HCT116 (cell line): ENCODE measurements at regions not wholly inside any gene's neighbourhood (a gene's known extent, or its start where the extent isn't known, plus 50 kb on each side); places are given as distances from the start of the nearest gene placed in this dataset.

ENCODE experiments used
- ATAC-seq: fragments of 200-7000 bp; cut with Tn5 transposase; 2 replicates; pipeline ENCODE4 v1.9.1; 2020; ENCODE audit warnings: mild to moderate bottlenecking, moderate library complexity
- BruUV-seq: library from RNA; stranded (reverse); fragments of 400-500 nt; replicated peaks from 2 replicates; lab custom pipeline; 2021; lab: Mats Ljungman, UMichigan
- CTCF ChIA-PET: fragments of 300-600 bp; sonication (Branson Sonifier 250); formaldehyde crosslinking; loops from one replicate; lab custom pipeline; 2021; ENCODE audit warnings: antibody characterized with exemption; lab: Charles Lee
- POLR2A ChIA-PET: fragments of 300-600, 350-600 bp; sonication (Branson Sonifier 250); formaldehyde crosslinking; loops from one replicate; lab custom pipeline; 2021; ENCODE audit warnings: antibody characterized with exemption; lab: Charles Lee
- RAD21 ChIA-PET, 2 experiments: fragments of 300-600 bp; sonication (Branson Sonifier 250); formaldehyde crosslinking; loops; one replicate each; lab custom pipeline; 2023; ENCODE audit warnings: low total read pairs in 2 of 2; ENCODE audit not compliant: uncharacterized antibody in 2 of 2, unreplicated experiment in 2 of 2, low non-redundant PET in 1 of 2; lab: Charles Lee
- DNase-seq: peaks from one replicate; pipeline ENCODE4 v3.0.0-alpha.2; 2010; ENCODE audit warnings: low read depth, low spot score
- H2AFZ ChIP-seq: fragments of 200-600 bp; shearing (Covaris generic), sonication (generic); 2 replicates; pipeline ENCODE4 v1.6.1; 2017; ENCODE audit warnings: low read depth, mixed run types, mixed read lengths, antibody characterized with exemption, low read length; ENCODE audit not compliant: poor library complexity, severe bottlenecking
- H3K27ac ChIP-seq: 2 replicates; pipeline ENCODE4 v1.5.1; 2012; ENCODE audit warnings: low read depth, low read length
- H3K27me3 ChIP-seq: fragments of 200-600 bp; sonication (generic); 2 replicates; pipeline ENCODE4 v1.6.1; 2016; ENCODE audit warnings: mixed run types, low read length, mixed read lengths; ENCODE audit not compliant: insufficient read depth
- H3K36me3 ChIP-seq, 2 experiments: fragments of 200-500 bp in 1 of 2; fragments of 200-600 bp in 1 of 2; sonication (Bioruptor generic) in 1 of 2; sonication (generic) in 1 of 2; 2 replicates each; pipeline versions ENCODE4 v1.5.1 to v1.6.1; 2014 to 2016; ENCODE audit warnings: low read length in 2 of 2, inconsistent platforms in 1 of 2, mixed read lengths in 1 of 2, mixed run types in 1 of 2; ENCODE audit not compliant: insufficient read depth in 2 of 2, control insufficient read depth in 1 of 2
- H3K4me1 ChIP-seq, 2 experiments: fragments of 200-600 bp in 1 of 2; sonication (generic) in 1 of 2; 2 replicates each; pipeline versions ENCODE4 v1.5.1 to v1.6.1; 2012 to 2017; ENCODE audit warnings: low read length in 2 of 2, inconsistent platforms in 1 of 2, mild to moderate bottlenecking in 1 of 2, mixed read lengths in 1 of 2, mixed run types in 1 of 2, moderate library complexity in 1 of 2; ENCODE audit not compliant: insufficient read depth in 2 of 2, control insufficient read depth in 1 of 2
- H3K4me2 ChIP-seq: fragments of 200-600 bp; sonication (generic); 2 replicates; pipeline ENCODE4 v1.6.1; 2017; ENCODE audit warnings: mixed run types, low read length, mixed read lengths
- H3K4me3 ChIP-seq, 2 experiments: fragments of 200-600 bp in 1 of 2; sonication (generic) in 1 of 2; replicated peaks in 1 of 2; 2 replicates each; pipeline ENCODE4 v1.5.1; 2011 to 2016; ENCODE audit warnings: low read length in 2 of 2, control low read depth in 1 of 2, low read depth in 1 of 2, mild to moderate bottlenecking in 1 of 2, mixed read lengths in 1 of 2, mixed run types in 1 of 2
- H3K79me2 ChIP-seq: fragments of 200-600 bp; sonication (generic); 2 replicates; pipeline ENCODE4 v1.6.1; 2017; ENCODE audit warnings: mild to moderate bottlenecking, mixed run types, low read length, moderate library complexity, mixed read lengths; ENCODE audit not compliant: insufficient read depth
- H3K9ac ChIP-seq: fragments of 200-600 bp; sonication (generic); 2 replicates; pipeline ENCODE4 v1.6.1; 2016; ENCODE audit warnings: low read length, mixed read lengths
- H3K9me2 ChIP-seq: fragments of 200-600 bp; sonication (generic), shearing (Covaris generic); 2 replicates; pipeline ENCODE4 v1.6.1; 2017; ENCODE audit warnings: mixed run types, mild to moderate bottlenecking, moderate library complexity; ENCODE audit not compliant: insufficient read depth
- H3K9me3 ChIP-seq, 2 experiments: fragments of 200-500 bp in 1 of 2; fragments of 200-600 bp in 1 of 2; sonication (Bioruptor generic) in 1 of 2; sonication (generic) in 1 of 2; 2 replicates each; pipeline ENCODE4 v1.6.1; 2014 to 2017; ENCODE audit warnings: low read length in 2 of 2, mixed read lengths in 2 of 2, inconsistent platforms in 1 of 2, low read depth in 1 of 2, mild to moderate bottlenecking in 1 of 2, mixed run types in 1 of 2, moderate library complexity in 1 of 2; ENCODE audit not compliant: control insufficient read depth in 1 of 2, insufficient read depth in 1 of 2
- H4K20me1 ChIP-seq: fragments of 200-600 bp; sonication (generic), shearing (Covaris generic); 2 replicates; pipeline ENCODE4 v1.6.1; 2017; ENCODE audit warnings: mixed run types, mild to moderate bottlenecking, moderate library complexity; ENCODE audit not compliant: insufficient read depth
- EGR1 ChIP-seq: IDR thresholded peaks from 2 replicates; pipeline ENCODE4 v1.6.1; 2012; ENCODE audit warnings: low read depth
- EZH2 ChIP-seq: fragments of 200-600 bp; sonication (generic); IDR thresholded peaks from 2 replicates; pipeline ENCODE4 v1.6.1; 2017; ENCODE audit warnings: antibody characterized with exemption, mixed run types
- FOSL1 ChIP-seq: IDR thresholded peaks from 2 replicates; pipeline ENCODE4 v1.6.1; 2012; ENCODE audit warnings: low read depth
- SIN3A ChIP-seq: IDR thresholded peaks from 2 replicates; pipeline ENCODE4 v1.6.1; 2012; ENCODE audit warnings: low read depth
- SP1 ChIP-seq: IDR thresholded peaks from 2 replicates; pipeline ENCODE4 v1.6.1; 2012; ENCODE audit warnings: low read depth
- SRF ChIP-seq: IDR thresholded peaks from 2 replicates; pipeline ENCODE4 v1.6.1; 2012; ENCODE audit warnings: low read depth
- TCF7L2 ChIP-seq: IDR thresholded peaks from 2 replicates; pipeline ENCODE4 v1.7.0; 2011; ENCODE audit warnings: borderline replicate concordance, inconsistent platforms; ENCODE audit not compliant: insufficient read depth, insufficient read length; ENCODE audit errors: extremely low read depth
- YY1 ChIP-seq: IDR thresholded peaks from 2 replicates; pipeline ENCODE4 v1.6.1; 2011; ENCODE audit warnings: low read length, low read depth, moderate library complexity, mild to moderate bottlenecking; ENCODE audit not compliant: insufficient replicate concordance; ENCODE audit errors: extremely low read depth
- ZFX ChIP-seq: fragments of 450-650 bp; IDR thresholded peaks from 2 replicates; pipeline ENCODE4 v1.6.1; 2017
- ZNF274 ChIP-seq: fragments of 200-500 bp; sonication (Bioruptor generic); IDR thresholded peaks from 2 replicates; pipeline ENCODE4 v1.6.1; 2014; ENCODE audit warnings: mild to moderate bottlenecking, low read depth, low read length, inconsistent platforms
- intact Hi-C: fragments of 100-400 bp; cut with micrococcal nuclease; formaldehyde crosslinking; loops from 2 replicates; pipeline ENCODE4 v1.10.0; 2022
- TF ChIP-seq, protein P1 (sequence below), 3 experiments: fragments of 200-600 bp in 1 of 3; sonication (generic) in 1 of 3; IDR thresholded peaks in 2 of 3; conservative IDR thresholded peaks in 1 of 3; 2 replicates each; pipeline ENCODE4 v1.5.1; 2012 to 2017; ENCODE audit warnings: low read depth in 2 of 3, low read length in 2 of 3, antibody characterized with exemption in 1 of 3, borderline replicate concordance in 1 of 3, control low read depth in 1 of 3, mild to moderate bottlenecking in 1 of 3, mixed read lengths in 1 of 3, mixed run types in 1 of 3, moderate library complexity in 1 of 3; ENCODE audit not compliant: insufficient read depth in 1 of 3
- TF ChIP-seq, protein P2 (sequence below): IDR thresholded peaks from 2 replicates; pipeline ENCODE4 v1.6.1; 2011; ENCODE audit warnings: mild to moderate bottlenecking, low read length, moderate library complexity; ENCODE audit not compliant: insufficient replicate concordance; ENCODE audit errors: extremely low read depth
- TF ChIP-seq, protein P3 (sequence below): IDR thresholded peaks from 2 replicates; pipeline ENCODE4 v1.6.1; 2012
- TF ChIP-seq, protein P4 (sequence below): IDR thresholded peaks from 2 replicates; pipeline ENCODE4 v1.6.1; 2012; ENCODE audit warnings: low read depth

DNA sequence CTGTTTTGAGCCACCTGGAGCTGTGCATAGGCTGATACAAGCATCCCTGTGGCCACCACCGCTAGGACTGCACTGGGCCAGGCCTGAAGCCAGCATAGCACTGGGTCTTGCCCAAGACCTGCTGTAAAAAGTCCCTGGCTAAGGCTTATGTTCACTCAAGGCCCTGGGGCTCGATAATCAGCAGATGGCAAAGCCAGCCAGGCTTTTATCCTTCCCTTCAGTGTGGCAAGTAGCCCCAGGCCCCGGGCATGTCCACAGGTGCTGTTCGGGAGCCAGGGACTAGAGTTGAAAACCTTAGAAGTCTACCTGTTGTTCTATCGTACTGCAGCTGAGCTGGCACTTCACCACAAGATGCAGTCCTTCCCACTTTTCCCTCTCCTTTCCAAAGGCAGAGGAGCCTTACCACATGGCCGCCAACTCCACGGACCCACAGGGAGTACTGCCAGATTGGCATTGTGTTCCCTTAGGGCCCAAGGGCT, 226.4 kb upstream of the ZNF217 start:
- TF ChIP-seq SIN3A (no peak), SRF (no peak), EGR1 (no peak), ZFX (no peak), FOSL1 (no peak), TCF7L2 (no peak), ZNF274 (no peak), YY1 (no peak), EZH2 (no peak), SP1 (no peak)
- TF ChIP-seq, protein P1, sequence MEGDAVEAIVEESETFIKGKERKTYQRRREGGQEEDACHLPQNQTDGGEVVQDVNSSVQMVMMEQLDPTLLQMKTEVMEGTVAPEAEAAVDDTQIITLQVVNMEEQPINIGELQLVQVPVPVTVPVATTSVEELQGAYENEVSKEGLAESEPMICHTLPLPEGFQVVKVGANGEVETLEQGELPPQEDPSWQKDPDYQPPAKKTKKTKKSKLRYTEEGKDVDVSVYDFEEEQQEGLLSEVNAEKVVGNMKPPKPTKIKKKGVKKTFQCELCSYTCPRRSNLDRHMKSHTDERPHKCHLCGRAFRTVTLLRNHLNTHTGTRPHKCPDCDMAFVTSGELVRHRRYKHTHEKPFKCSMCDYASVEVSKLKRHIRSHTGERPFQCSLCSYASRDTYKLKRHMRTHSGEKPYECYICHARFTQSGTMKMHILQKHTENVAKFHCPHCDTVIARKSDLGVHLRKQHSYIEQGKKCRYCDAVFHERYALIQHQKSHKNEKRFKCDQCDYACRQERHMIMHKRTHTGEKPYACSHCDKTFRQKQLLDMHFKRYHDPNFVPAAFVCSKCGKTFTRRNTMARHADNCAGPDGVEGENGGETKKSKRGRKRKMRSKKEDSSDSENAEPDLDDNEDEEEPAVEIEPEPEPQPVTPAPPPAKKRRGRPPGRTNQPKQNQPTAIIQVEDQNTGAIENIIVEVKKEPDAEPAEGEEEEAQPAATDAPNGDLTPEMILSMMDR (IDR thresholded peaks at IDR 0.05 in 2 of 3, conservative IDR thresholded peaks at IDR 0.05 in 1 of 3; ENCODE audit: borderline replicate concordance in 1 of 3, insufficient read depth in 1 of 3, low read depth in 2 of 3, low read length in 2 of 3), result no peak
- TF ChIP-seq, protein P2, sequence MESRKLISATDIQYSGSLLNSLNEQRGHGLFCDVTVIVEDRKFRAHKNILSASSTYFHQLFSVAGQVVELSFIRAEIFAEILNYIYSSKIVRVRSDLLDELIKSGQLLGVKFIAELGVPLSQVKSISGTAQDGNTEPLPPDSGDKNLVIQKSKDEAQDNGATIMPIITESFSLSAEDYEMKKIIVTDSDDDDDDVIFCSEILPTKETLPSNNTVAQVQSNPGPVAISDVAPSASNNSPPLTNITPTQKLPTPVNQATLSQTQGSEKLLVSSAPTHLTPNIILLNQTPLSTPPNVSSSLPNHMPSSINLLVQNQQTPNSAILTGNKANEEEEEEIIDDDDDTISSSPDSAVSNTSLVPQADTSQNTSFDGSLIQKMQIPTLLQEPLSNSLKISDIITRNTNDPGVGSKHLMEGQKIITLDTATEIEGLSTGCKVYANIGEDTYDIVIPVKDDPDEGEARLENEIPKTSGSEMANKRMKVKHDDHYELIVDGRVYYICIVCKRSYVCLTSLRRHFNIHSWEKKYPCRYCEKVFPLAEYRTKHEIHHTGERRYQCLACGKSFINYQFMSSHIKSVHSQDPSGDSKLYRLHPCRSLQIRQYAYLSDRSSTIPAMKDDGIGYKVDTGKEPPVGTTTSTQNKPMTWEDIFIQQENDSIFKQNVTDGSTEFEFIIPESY, result no peak
- TF ChIP-seq, protein P3, sequence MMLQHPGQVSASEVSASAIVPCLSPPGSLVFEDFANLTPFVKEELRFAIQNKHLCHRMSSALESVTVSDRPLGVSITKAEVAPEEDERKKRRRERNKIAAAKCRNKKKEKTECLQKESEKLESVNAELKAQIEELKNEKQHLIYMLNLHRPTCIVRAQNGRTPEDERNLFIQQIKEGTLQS, result no peak
- TF ChIP-seq, protein P4, sequence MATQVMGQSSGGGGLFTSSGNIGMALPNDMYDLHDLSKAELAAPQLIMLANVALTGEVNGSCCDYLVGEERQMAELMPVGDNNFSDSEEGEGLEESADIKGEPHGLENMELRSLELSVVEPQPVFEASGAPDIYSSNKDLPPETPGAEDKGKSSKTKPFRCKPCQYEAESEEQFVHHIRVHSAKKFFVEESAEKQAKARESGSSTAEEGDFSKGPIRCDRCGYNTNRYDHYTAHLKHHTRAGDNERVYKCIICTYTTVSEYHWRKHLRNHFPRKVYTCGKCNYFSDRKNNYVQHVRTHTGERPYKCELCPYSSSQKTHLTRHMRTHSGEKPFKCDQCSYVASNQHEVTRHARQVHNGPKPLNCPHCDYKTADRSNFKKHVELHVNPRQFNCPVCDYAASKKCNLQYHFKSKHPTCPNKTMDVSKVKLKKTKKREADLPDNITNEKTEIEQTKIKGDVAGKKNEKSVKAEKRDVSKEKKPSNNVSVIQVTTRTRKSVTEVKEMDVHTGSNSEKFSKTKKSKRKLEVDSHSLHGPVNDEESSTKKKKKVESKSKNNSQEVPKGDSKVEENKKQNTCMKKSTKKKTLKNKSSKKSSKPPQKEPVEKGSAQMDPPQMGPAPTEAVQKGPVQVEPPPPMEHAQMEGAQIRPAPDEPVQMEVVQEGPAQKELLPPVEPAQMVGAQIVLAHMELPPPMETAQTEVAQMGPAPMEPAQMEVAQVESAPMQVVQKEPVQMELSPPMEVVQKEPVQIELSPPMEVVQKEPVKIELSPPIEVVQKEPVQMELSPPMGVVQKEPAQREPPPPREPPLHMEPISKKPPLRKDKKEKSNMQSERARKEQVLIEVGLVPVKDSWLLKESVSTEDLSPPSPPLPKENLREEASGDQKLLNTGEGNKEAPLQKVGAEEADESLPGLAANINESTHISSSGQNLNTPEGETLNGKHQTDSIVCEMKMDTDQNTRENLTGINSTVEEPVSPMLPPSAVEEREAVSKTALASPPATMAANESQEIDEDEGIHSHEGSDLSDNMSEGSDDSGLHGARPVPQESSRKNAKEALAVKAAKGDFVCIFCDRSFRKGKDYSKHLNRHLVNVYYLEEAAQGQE, result no peak
- RAD21 ChIA-PET, result no interaction called here
- POLR2A ChIA-PET, result no interaction called here
- no peak overlapping the region for H3K4me3 ChIP-seq
- no TSS peak for BruUV-seq
- no peaks in the 10 kb centered on the region for H3K4me1 ChIP-seq
- no peaks in the 10 kb centered on the region for H4K20me1 ChIP-seq
- no peaks in the 10 kb centered on the region for H3K36me3 ChIP-seq
- CTCF ChIA-PET, result no interaction called here
- H3K9ac ChIP-seq, result no peak overlapping the region
- H3K27me3 ChIP-seq, result no peaks in the 10 kb centered on the region
- H3K27ac ChIP-seq, result no peak overlapping the region
- H2AFZ ChIP-seq, result no peak overlapping the region
- intact Hi-C loops, result no loop called here
- H3K9me2 ChIP-seq, result no peaks in the 10 kb centered on the region
- no peaks in the 10 kb centered on the region for H3K9me3 ChIP-seq
- DNase-seq (no peak), ATAC-seq (no peak)
- H3K4me2 ChIP-seq, result no peak overlapping the region
- no peaks in the 10 kb centered on the region for H3K79me2 ChIP-seq
